ENCODE measurements at regions not wholly inside any gene's neighbourhood (a gene's known extent, or its start where the extent isn't known, plus 50 kb on each side); places are given as distances from the start of the nearest gene placed in this dataset.
"Not testable (repeated sequence)": the region's sequence is repeated elsewhere in the genome, so short reads cannot be mapped to it uniquely, and the experiment has no call there.

- 33 to 95% (median 84%) methylated on average over 1 to 3 of the region's 4 CpGs; no CpG with 5 or more reads in 4 of the 10 experiments for WGBS, 10 experiments
These were observed 907.4 kb downstream of the UQCRFS1 start for GRCh38 chr19:28305513-28305912.

DNA sequence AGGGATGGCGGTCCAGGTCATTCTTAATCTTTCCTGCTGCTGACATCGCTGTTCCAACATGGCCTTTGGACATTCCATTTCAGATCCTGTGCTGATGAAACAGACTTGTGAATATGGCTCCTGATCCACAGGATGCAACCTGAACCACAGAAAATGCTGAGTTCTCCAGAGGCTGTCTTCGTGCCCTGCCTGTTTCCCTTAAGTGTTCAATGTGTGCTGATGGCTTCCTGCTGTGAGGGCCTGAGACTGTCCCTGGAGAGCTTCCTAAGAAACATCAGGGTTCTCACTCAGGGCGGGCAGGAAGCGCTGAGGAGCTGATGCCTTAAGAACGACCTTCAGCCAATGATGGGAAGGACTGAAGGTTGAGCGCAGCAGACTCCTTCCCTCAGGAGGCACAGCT, 909.4 kb downstream of the UQCRFS1 start:
- H3K4me1 ChIP-seq (replicated peaks in 1 of 2) = no peaks in the 10 kb centered on the region
- in situ Hi-C loops (cut with MboI; ENCODE audit: low pct_unique_long_range_greater_than_20kb in 2 of 9, low sequenced_read_pairs in 9 of 9, unreplicated experiment in 9 of 9) = loop anchor here in 2 of 9 experiments (25.0 kb wide), 1 partner anchor 316 kb away; no protein-coding TSS in a partner anchor
- no peak overlapping the region for H3K4me3 ChIP-seq
- no peak for ATAC-seq (replicated peaks in 6 of 8)
- H3K27ac ChIP-seq = no peak overlapping the region
- WGBS, 10 experiments = 7 to 100% (median 75%) methylated on average over 1 to 6 of the region's 7 CpGs; no CpG with 5 or more reads in 3 of the 10 experiments

More at GRCh38 chr19:28305513-28305912, 907.4 kb downstream of the UQCRFS1 start:
- H3K27ac ChIP-seq = no peak overlapping the region
- no peak for ATAC-seq (replicated peaks in 6 of 8)
- in situ Hi-C loops (cut with MboI; ENCODE audit: low pct_unique_long_range_greater_than_20kb in 2 of 9, low sequenced_read_pairs in 9 of 9, unreplicated experiment in 9 of 9) = loop anchor here in 2 of 9 experiments (25.0 kb wide), 1 partner anchor 318 kb away; no protein-coding TSS in a partner anchor
- no peak overlapping the region for H3K4me3 ChIP-seq
- H3K4me1 ChIP-seq (replicated peaks in 1 of 2) = no peaks in the 10 kb centered on the region

GRCh38 chr19:28301961-28302360, 911.0 kb downstream of the UQCRFS1 start:
- in situ Hi-C loops (cut with MboI; ENCODE audit: low pct_unique_long_range_greater_than_20kb in 2 of 9, low sequenced_read_pairs in 9 of 9, unreplicated experiment in 9 of 9) = loop anchor here in 2 of 9 experiments (25.0 kb wide), 1 partner anchor 315 kb away; no protein-coding TSS in a partner anchor
- WGBS, 10 experiments = 0 to 90% (median 69%) methylated on average over 1 to 5 of the region's 5 CpGs; no CpG with 5 or more reads in 3 of the 10 experiments
- Histone ChIP-seq H3K4me3 (no peak overlapping the region), H3K27ac (no peak overlapping the region), H3K4me1 (replicated peaks in 1 of 2) (peaks cover 0 to 3% of the 10 kb centered on the region in 2 donors)
- peak in 1 of 8 experiments; percentile 25 for ATAC-seq (replicated peaks in 6 of 8)

GRCh38 chr19:28301463-28301862, 911.5 kb downstream of the UQCRFS1 start:
- ATAC-seq (replicated peaks in 6 of 8) = no peak
- peaks cover 0 to 3% of the 10 kb centered on the region in 2 donors for H3K4me1 ChIP-seq (replicated peaks in 1 of 2)
- no peak overlapping the region for H3K27ac ChIP-seq
- no peak overlapping the region for H3K4me3 ChIP-seq
- in situ Hi-C loops (cut with MboI; ENCODE audit: low pct_unique_long_range_greater_than_20kb in 2 of 9, low sequenced_read_pairs in 9 of 9, unreplicated experiment in 9 of 9) = loop anchor here in 2 of 9 experiments (25.0 kb wide), 1 partner anchor 314 kb away; no protein-coding TSS in a partner anchor

GRCh38 chr19:28299649-28300048, 913.3 kb downstream of the UQCRFS1 start:
- WGBS, 10 experiments = 60 to 100% methylated on average over 1 of the region's 7 CpGs; no CpG with 5 or more reads in 8 of the 10 experiments
- H3K4me1 ChIP-seq (replicated peaks in 1 of 2) = peaks cover 0 to 3% of the 10 kb centered on the region in 2 donors
- in situ Hi-C loops (cut with MboI; ENCODE audit: low pct_unique_long_range_greater_than_20kb in 2 of 9, low sequenced_read_pairs in 9 of 9, unreplicated experiment in 9 of 9) = loop anchor here in 2 of 9 experiments (25.0 kb wide), 1 partner anchor 312 kb away; no protein-coding TSS in a partner anchor
- no peak overlapping the region for H3K27ac ChIP-seq
- peak in 2 of 8 experiments; percentile 18 to 21 for ATAC-seq (replicated peaks in 6 of 8)
- no peak overlapping the region for H3K4me3 ChIP-seq

- ATAC-seq (replicated peaks in 6 of 8) = peak in 5 of 8 experiments; percentile 52 to 78 (median 77)
These were observed 915.3 kb downstream of the UQCRFS1 start for GRCh38 chr19:28297586-28298157.

DNA sequence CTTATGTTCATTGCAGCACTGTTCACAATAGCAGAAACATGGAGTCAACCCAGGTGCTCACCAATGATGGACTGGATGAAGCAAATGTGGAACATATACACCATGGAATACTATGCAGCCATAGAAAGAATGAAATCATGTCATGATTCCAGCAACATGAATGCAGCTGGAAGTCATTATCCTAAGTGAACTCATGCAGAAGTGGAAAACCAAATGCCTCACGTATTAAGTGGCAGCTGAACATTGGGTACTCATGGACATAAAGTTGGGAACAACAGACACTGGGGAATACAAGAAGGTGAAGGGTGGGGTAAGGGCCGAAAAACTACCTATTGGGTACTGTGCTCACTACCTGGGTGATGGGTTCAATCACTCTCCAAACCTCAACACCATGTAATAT, 915.9 kb downstream of the UQCRFS1 start:
- in situ Hi-C loops (cut with MboI; ENCODE audit: low pct_unique_long_range_greater_than_20kb in 2 of 9, low sequenced_read_pairs in 9 of 9, unreplicated experiment in 9 of 9) = no loop called here
- Histone ChIP-seq H3K4me1 (replicated peaks in 1 of 2) (peaks cover 0 to 13% of the 10 kb centered on the region in 2 donors), H3K27ac (no peak overlapping the region), H3K4me3 (no peak overlapping the region)
- WGBS, 10 experiments = 0 to 100% (median 61%) methylated on average over 1 to 2 of the region's 2 CpGs
- no peak for ATAC-seq (replicated peaks in 6 of 8)

More at GRCh38 chr19:28297586-28298157, 915.3 kb downstream of the UQCRFS1 start:
- no peak overlapping the region for H3K27ac ChIP-seq
- in situ Hi-C loops (cut with MboI; ENCODE audit: low pct_unique_long_range_greater_than_20kb in 2 of 9, low sequenced_read_pairs in 9 of 9, unreplicated experiment in 9 of 9) = no loop called here
- H3K4me3 ChIP-seq = no peak overlapping the region
- H3K4me1 ChIP-seq (replicated peaks in 1 of 2) = peaks cover 0 to 12% of the 10 kb centered on the region in 2 donors
- 33 to 100% (median 58%) methylated on average over 1 to 9 of the region's 11 CpGs; no CpG with 5 or more reads in 2 of the 10 experiments for WGBS, 10 experiments

DNA sequence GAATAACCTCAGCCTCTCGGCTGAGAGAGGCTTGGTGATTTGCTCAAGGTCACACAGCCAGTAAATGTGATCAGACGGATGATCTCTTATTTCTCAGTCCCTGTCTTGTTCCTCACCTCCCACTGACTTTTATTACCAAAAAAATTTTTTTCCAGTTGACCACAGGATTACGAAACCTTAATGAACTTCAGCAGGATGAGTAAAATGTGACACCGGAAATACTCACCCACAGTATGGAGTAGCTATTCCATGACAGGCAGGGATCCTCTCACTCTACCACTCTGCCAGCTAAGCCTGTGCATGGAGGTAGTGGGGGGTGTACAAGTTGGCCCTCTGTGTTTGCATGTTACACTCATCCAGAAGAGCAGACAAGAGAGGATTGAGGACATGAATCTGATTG, 916.4 kb downstream of the UQCRFS1 start:
- in situ Hi-C loops (cut with MboI; ENCODE audit: low pct_unique_long_range_greater_than_20kb in 2 of 9, low sequenced_read_pairs in 9 of 9, unreplicated experiment in 9 of 9) = no loop called here
- Histone ChIP-seq H3K27ac (no peak overlapping the region), H3K4me1 (replicated peaks in 1 of 2) (peaks cover 0 to 18% of the 10 kb centered on the region in 2 donors), H3K4me3 (no peak overlapping the region)
- peak in 1 of 8 experiments; percentile 20 for ATAC-seq (replicated peaks in 6 of 8)
- WGBS, 10 experiments = 6 to 100% (median 83%) methylated on average over 1 to 4 of the region's 4 CpGs; no CpG with 5 or more reads in 2 of the 10 experiments

DNA sequence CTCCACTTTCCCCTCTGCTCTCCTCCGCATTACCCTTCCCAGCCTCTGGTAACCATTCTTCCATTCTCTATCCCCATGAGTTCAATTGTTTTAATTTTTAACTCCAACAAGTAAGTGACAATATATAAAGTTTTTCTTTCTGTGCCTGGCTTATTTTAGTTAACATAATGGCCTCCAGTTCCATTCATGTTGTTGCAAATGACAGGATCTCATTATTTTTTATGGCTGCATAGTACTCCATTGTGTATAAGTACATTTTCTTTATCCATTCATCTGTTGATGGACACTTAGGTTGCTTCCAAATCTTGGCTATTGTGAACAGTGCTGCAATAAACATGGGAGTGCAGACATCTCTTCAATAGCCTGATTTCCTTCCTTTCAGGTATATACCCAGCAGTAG, 918.0 kb downstream of the UQCRFS1 start:
- H3K27ac ChIP-seq; H3K4me3 ChIP-seq; in situ Hi-C loops (cut with MboI; ENCODE audit: low pct_unique_long_range_greater_than_20kb in 2 of 9, low sequenced_read_pairs in 9 of 9, unreplicated experiment in 9 of 9); ATAC-seq (replicated peaks in 6 of 8): not testable (repeated sequence)
- WGBS, 10 experiments = 33 to 100% (median 100%) methylated on average over 1 of the region's 1 CpG; no CpG with 5 or more reads in 1 of the 10 experiments
- H3K4me1 ChIP-seq (replicated peaks in 1 of 2) = peaks cover 0 to 30% of the 10 kb centered on the region in 2 donors

DNA sequence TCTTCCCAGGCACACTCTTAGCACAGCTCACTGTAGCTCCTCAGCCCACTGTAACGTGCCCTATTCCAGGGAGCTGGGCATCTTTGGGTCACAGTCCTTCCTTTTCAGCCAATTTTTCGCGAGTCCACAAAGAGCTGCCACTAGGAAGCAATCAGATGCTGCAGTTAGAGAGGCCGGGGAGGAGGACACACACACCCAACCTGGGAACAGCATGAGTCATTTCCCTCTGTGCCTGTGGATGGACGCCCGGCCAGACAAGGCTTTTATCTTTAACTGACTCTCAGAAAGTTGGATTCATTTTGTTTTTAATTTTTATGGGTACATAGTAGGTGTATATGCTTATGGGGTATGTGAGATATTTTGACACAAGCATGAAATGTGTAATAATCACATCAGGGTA, 918.6 kb downstream of the UQCRFS1 start:
- Histone ChIP-seq H3K4me3 (no peak overlapping the region), H3K27ac (no peak overlapping the region), H3K4me1 (replicated peaks in 1 of 2) (peaks cover 0 to 34% of the 10 kb centered on the region in 2 donors)
- in situ Hi-C loops (cut with MboI; ENCODE audit: low pct_unique_long_range_greater_than_20kb in 2 of 9, low sequenced_read_pairs in 9 of 9, unreplicated experiment in 9 of 9) = no loop called here
- WGBS, 10 experiments = 0 to 93% (median 83%) methylated on average over 1 to 5 of the region's 6 CpGs; no CpG with 5 or more reads in 3 of the 10 experiments
- ATAC-seq (replicated peaks in 6 of 8) = peak in 2 of 8 experiments; percentile 79 to 83

DNA sequence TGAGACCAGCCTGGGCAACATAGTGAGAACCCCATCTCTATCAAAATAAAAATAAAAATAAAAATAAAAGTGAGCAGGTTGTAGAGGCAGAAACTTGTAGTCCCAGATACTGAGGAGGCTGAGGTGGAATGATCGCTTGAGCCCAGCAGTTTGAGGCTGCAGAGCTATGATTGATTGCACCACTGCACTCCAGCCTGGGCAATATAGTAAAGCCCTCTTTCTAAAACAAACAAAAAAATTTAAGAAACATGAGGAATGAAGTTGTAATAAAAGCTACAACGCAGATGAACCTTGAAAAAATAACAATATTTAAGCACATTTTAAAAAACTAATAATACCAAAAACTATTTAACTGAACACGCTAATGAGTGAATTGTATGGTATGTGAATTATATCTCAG, 919.3 kb downstream of the UQCRFS1 start:
- peaks cover 3 to 41% of the 10 kb centered on the region in 2 donors for H3K4me1 ChIP-seq (replicated peaks in 1 of 2)
- no peak for ATAC-seq (replicated peaks in 6 of 8)
- WGBS, 10 experiments = 46 to 94% (median 92%) methylated on average over 2 to 3 of the region's 3 CpGs
- no peak overlapping the region for H3K4me3 ChIP-seq
- in situ Hi-C loops (cut with MboI; ENCODE audit: low pct_unique_long_range_greater_than_20kb in 2 of 9, low sequenced_read_pairs in 9 of 9, unreplicated experiment in 9 of 9) = no loop called here
- no peak overlapping the region for H3K27ac ChIP-seq

GRCh38 chr19:28292822-28293500, 920.0 kb downstream of the UQCRFS1 start:
- Histone ChIP-seq H3K4me3 (no peak overlapping the region), H3K27ac (no peak overlapping the region), H3K4me1 (replicated peaks in 1 of 2) (peaks cover 6 to 48% of the 10 kb centered on the region in 2 donors)
- WGBS, 10 experiments = 13 to 100% (median 80%) methylated on average over 1 to 5 of the region's 10 CpGs
- in situ Hi-C loops (cut with MboI; ENCODE audit: low pct_unique_long_range_greater_than_20kb in 2 of 9, low sequenced_read_pairs in 9 of 9, unreplicated experiment in 9 of 9) = no loop called here
- ATAC-seq (replicated peaks in 6 of 8) = peak in 1 of 8 experiments; percentile 2

GRCh38 chr19:28291874-28292273, 921.1 kb downstream of the UQCRFS1 start:
- no peak for ATAC-seq (replicated peaks in 6 of 8)
- H3K4me3 ChIP-seq = no peak overlapping the region
- in situ Hi-C loops (cut with MboI; ENCODE audit: low pct_unique_long_range_greater_than_20kb in 2 of 9, low sequenced_read_pairs in 9 of 9, unreplicated experiment in 9 of 9) = no loop called here
- WGBS, 10 experiments = 6 to 90% (median 77%) methylated on average over 1 to 4 of the region's 4 CpGs
- no peak overlapping the region for H3K27ac ChIP-seq
- peaks cover 6 to 56% of the 10 kb centered on the region in 2 donors for H3K4me1 ChIP-seq (replicated peaks in 1 of 2)

Measured in motor neuron (in vitro differentiated cells).